Calu3 (cell line): ENCODE measurements at regions not wholly inside any gene's neighbourhood (a gene's known extent, or its start where the extent isn't known, plus 50 kb on each side); places are given as distances from the start of the nearest gene placed in this dataset.

ENCODE experiments used
- BruUV-seq: library from RNA; stranded (reverse); fragments of 400-500 nt; replicated peaks from 2 replicates; lab custom pipeline; 2021; lab: Mats Ljungman, UMichigan
- CTCF ChIA-PET: fragments of 300-600 bp; sonication (Branson Sonifier 250); formaldehyde crosslinking; loops from one replicate; lab custom pipeline; 2022; ENCODE audit warnings: antibody characterized with exemption; lab: Charles Lee
- DNase-seq: peaks from one replicate; pipeline ENCODE4 v3.0.0; 2022
- H3K27ac Mint-ChIP-seq: one replicate; pipeline ENCODE4 v1.8.0; 2022; ENCODE audit warnings: mixed read lengths; ENCODE audit not compliant: unreplicated experiment
- H3K27me3 Mint-ChIP-seq: one replicate; pipeline ENCODE4 v1.8.0; 2022; ENCODE audit warnings: mixed read lengths; ENCODE audit not compliant: unreplicated experiment
- H3K36me3 Mint-ChIP-seq: one replicate; pipeline ENCODE4 v1.8.0; 2022; ENCODE audit warnings: mild to moderate bottlenecking, moderate library complexity, mixed read lengths; ENCODE audit not compliant: insufficient read depth, unreplicated experiment
- H3K4me1 Mint-ChIP-seq: one replicate; pipeline ENCODE4 v1.8.0; 2022; ENCODE audit warnings: mild to moderate bottlenecking, low read depth, mixed read lengths; ENCODE audit not compliant: unreplicated experiment
- H3K4me3 Mint-ChIP-seq: one replicate; pipeline ENCODE4 v1.8.0; 2022; ENCODE audit warnings: mild to moderate bottlenecking, low read depth, moderate library complexity, mixed read lengths; ENCODE audit not compliant: unreplicated experiment
- H3K9me3 Mint-ChIP-seq: one replicate; pipeline ENCODE4 v1.8.0; 2022; ENCODE audit warnings: low read depth, mixed read lengths; ENCODE audit not compliant: unreplicated experiment
- CTCF ChIP-seq: fragments of 200-600 bp; IDR thresholded peaks from one replicate; pipeline ENCODE4 v1.8.0; 2022; ENCODE audit warnings: antibody characterized with exemption; ENCODE audit not compliant: unreplicated experiment
- intact Hi-C: fragments of 100-400 bp; cut with micrococcal nuclease; formaldehyde crosslinking; loops from one replicate; pipeline ENCODE4 v1.10.0; 2022; ENCODE audit not compliant: unreplicated experiment

- no peak overlapping the region for H3K27ac Mint-ChIP-seq
- H3K9me3 Mint-ChIP-seq = peaks cover 2% of the 10 kb centered on the region
- intact Hi-C loops = no loop called here
Observed at GRCh38 chr13:44158881-44159632, 214.6 kb upstream of the SERP2 start.

GRCh38 chr13:44159633-44160279 lies 213.9 kb upstream of the SERP2 start:
- Mint-ChIP-seq H3K4me1 (no peaks in the 10 kb centered on the region), H3K4me3 (no peak overlapping the region), H3K9me3 (peaks cover 2% of the 10 kb centered on the region), H3K27ac (no peak overlapping the region), H3K27me3 (no peaks in the 10 kb centered on the region), H3K36me3 (no peaks in the 10 kb centered on the region)
- intact Hi-C loops = no loop called here
- no peak for DNase-seq
- CTCF ChIA-PET = interaction anchor here (0.7 kb wide), 1 partner anchor 76 kb away, joined by 3 read pairs; no protein-coding TSS in a partner anchor
- no peak for TF ChIP-seq CTCF
- BruUV-seq = no TSS peak

More at GRCh38 chr13:44158881-44159632, 214.6 kb upstream of the SERP2 start:
- Mint-ChIP-seq H3K4me3 (no peak overlapping the region), H3K36me3 (no peaks in the 10 kb centered on the region), H3K27me3 (no peaks in the 10 kb centered on the region), H3K4me1 (no peaks in the 10 kb centered on the region)
- DNase-seq = no peak
- BruUV-seq = no TSS peak
- no peak for TF ChIP-seq CTCF
- CTCF ChIA-PET = no interaction called here

GRCh38 chr13:44160591-44161191 lies 212.9 kb upstream of the SERP2 start:
- TF ChIP-seq CTCF = no peak
- H3K27ac Mint-ChIP-seq = no peak overlapping the region
- H3K4me3 Mint-ChIP-seq = no peak overlapping the region
- H3K27me3 Mint-ChIP-seq = no peaks in the 10 kb centered on the region
- no peaks in the 10 kb centered on the region for H3K4me1 Mint-ChIP-seq
- no peak for DNase-seq
- no peaks in the 10 kb centered on the region for H3K36me3 Mint-ChIP-seq
- H3K9me3 Mint-ChIP-seq = peaks cover 2% of the 10 kb centered on the region
- no TSS peak for BruUV-seq
- CTCF ChIA-PET = no interaction called here
- intact Hi-C loops = no loop called here

- no peak overlapping the region for H3K4me3 Mint-ChIP-seq
- no peak overlapping the region for H3K27ac Mint-ChIP-seq
- H3K27me3 Mint-ChIP-seq = no peaks in the 10 kb centered on the region
- peaks cover 2% of the 10 kb centered on the region for H3K9me3 Mint-ChIP-seq
- DNase-seq = no peak
- no TSS peak for BruUV-seq
- no peaks in the 10 kb centered on the region for H3K36me3 Mint-ChIP-seq
- intact Hi-C loops = no loop called here
- CTCF ChIA-PET = no interaction called here
- no peaks in the 10 kb centered on the region for H3K4me1 Mint-ChIP-seq
- no peak for TF ChIP-seq CTCF
Observed at GRCh38 chr13:44163108-44163507, 210.5 kb upstream of the SERP2 start.
